Activated CD8-positive, alpha-beta memory T cell treated with anti-CD3 and anti-CD28 coated beads, Interleukin-2, amount 10 ng/mL, durations not matched to agents 7 days and 5 days (primary cell): ENCODE measurements at regions not wholly inside any gene's neighbourhood (a gene's known extent, or its start where the extent isn't known, plus 50 kb on each side); places are given as distances from the start of the nearest gene placed in this dataset.
"Not testable (repeated sequence)": the region's sequence is repeated elsewhere in the genome, so short reads cannot be mapped to it uniquely, and the experiment has no call there.

Source experiments
- ATAC-seq: fragments of 150-1000 bp; cut with Tn5 transposase; one replicate; pipeline ENCODE4 v1.10.0; 2021; ENCODE audit warnings: moderate library complexity
- CTCF ChIA-PET: fragments of 350-600 bp; sonication (Branson Sonifier 250); formaldehyde crosslinking; loops from one replicate; lab custom pipeline; 2021; ENCODE audit warnings: antibody characterized with exemption; lab: Charles Lee
- DNase-seq: peaks from one replicate; pipeline ENCODE4 v3.0.0-alpha.2; 2020
- H3K27ac Mint-ChIP-seq: one replicate; pipeline ENCODE4 v1.8.0; 2021; ENCODE audit warnings: mild to moderate bottlenecking, mixed read lengths
- H3K27me3 Mint-ChIP-seq: one replicate; pipeline ENCODE4 v1.8.0; 2021; ENCODE audit warnings: mixed read lengths
- H3K36me3 Mint-ChIP-seq: one replicate; pipeline ENCODE4 v1.8.0; 2021; ENCODE audit warnings: mild to moderate bottlenecking, mixed read lengths
- H3K4me1 Mint-ChIP-seq: one replicate; pipeline ENCODE4 v1.8.0; 2021; ENCODE audit warnings: mixed read lengths
- H3K4me3 Mint-ChIP-seq: one replicate; pipeline ENCODE4 v1.8.0; 2021; ENCODE audit warnings: mild to moderate bottlenecking, moderate library complexity, mixed read lengths
- H3K9me3 Mint-ChIP-seq: one replicate; pipeline ENCODE4 v1.8.0; 2022; ENCODE audit warnings: low read depth, mixed read lengths

DNA sequence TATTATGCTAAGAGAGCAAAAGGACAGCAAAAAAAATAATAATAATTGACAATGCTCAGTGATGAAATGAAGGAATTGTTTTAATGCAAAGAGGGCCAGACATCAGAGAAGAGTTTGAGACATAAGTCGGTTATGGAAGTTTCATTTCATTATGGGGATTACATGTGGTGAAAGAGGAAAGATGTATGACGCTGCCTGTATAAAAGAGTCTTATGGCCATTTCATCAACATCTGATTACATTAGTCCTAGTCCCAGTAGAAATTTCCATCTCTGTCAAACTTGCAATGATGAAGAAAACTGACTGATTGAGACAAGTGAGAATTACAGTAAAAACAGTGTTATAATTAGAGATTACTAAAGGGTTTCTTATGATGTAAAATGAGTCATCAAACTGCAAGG is 900.6 kb upstream of the CDH9 start:
- Mint-ChIP-seq H3K4me3 (no peak overlapping the region), H3K27ac (no peak overlapping the region)

DNA sequence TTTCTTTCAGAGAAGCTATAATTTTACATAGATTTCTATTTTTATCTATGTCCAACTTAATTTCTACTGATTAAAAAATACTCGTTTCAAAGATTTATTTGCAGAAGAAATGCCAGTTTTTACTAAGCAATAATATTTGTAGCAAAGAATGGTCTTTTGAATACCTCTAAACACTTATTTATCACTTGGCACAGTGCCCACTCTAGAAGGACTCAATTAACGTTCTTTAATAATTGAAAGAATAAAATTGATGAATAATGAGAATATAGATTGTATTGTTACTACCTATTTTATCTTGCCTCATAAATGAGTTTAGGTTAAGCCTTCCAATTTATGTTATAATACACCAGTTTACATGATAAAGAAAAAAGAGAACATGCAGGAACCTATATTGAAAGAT is 889.7 kb upstream of the CDH9 start:
- peaks cover 8% of the 10 kb centered on the region for H3K9me3 Mint-ChIP-seq
- no peak for DNase-seq
- CTCF ChIA-PET, result no interaction called here
- no peaks in the 10 kb centered on the region for H3K36me3 Mint-ChIP-seq
- H3K27ac Mint-ChIP-seq, result no peak overlapping the region
- H3K27me3 Mint-ChIP-seq, result no peaks in the 10 kb centered on the region
- no peaks in the 10 kb centered on the region for H3K4me1 Mint-ChIP-seq
- no peak overlapping the region for H3K4me3 Mint-ChIP-seq
- no peak for ATAC-seq

More for the DNA sequence above, 900.6 kb upstream of the CDH9 start:
- Mint-ChIP-seq H3K36me3 (no peaks in the 10 kb centered on the region), H3K27me3 (no peaks in the 10 kb centered on the region), H3K9me3 (peaks cover 9% of the 10 kb centered on the region), H3K4me1 (no peaks in the 10 kb centered on the region)
- DNase-seq, result no peak
- CTCF ChIA-PET, result no interaction called here
- no peak for ATAC-seq

DNA sequence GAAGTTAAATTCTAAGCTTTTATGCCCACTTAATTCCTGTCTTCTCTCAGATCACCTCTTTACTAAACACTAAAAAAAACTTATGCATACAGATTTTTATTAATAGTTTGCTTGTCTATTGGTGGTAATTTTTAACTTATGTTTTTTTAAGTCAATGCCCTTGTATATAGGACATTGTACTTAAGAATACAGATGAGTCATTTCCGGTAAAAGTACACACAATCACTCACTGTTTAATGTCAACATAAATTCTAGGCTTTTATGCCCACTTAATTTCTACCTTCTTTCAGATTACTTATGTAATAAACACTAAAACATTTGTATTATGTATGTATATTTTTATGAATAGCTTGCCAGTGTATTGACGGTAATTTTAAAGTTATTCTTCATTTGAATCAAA is 872.8 kb upstream of the CDH9 start:
- ATAC-seq, result no peak
- Mint-ChIP-seq H3K9me3 (peaks cover 4% of the 10 kb centered on the region), H3K27me3 (no peaks in the 10 kb centered on the region), H3K36me3 (no peaks in the 10 kb centered on the region), H3K4me3 (no peak overlapping the region), H3K27ac (no peak overlapping the region), H3K4me1 (no peaks in the 10 kb centered on the region)
- CTCF ChIA-PET, result no interaction called here
- DNase-seq, result no peak

DNA sequence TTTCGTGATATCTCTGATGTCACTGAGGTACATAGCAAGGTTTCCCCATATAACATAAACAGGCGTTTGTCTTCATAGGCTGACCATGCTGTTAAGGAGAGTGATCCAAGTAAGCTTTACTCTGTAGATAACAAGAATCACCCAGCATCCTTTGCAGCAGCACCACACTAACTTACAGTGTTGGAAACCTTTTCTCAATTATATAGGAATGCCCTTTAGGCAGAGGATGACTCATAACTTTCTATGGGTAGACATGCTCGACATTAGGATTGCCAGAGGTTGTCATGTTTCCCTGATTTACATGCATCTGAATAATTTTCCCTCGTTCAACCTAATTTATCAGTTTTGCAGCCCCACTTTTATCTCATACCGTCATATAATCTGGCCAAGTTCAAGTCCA is 870.0 kb upstream of the CDH9 start:
- ATAC-seq (no peak), DNase-seq (no peak)
- CTCF ChIA-PET, result no interaction called here
- peaks cover 8% of the 10 kb centered on the region for H3K9me3 Mint-ChIP-seq
- no peaks in the 10 kb centered on the region for H3K27me3 Mint-ChIP-seq
- H3K4me1 Mint-ChIP-seq, result no peaks in the 10 kb centered on the region
- no peak overlapping the region for H3K4me3 Mint-ChIP-seq
- H3K27ac Mint-ChIP-seq, result no peak overlapping the region
- H3K36me3 Mint-ChIP-seq, result no peaks in the 10 kb centered on the region

DNA sequence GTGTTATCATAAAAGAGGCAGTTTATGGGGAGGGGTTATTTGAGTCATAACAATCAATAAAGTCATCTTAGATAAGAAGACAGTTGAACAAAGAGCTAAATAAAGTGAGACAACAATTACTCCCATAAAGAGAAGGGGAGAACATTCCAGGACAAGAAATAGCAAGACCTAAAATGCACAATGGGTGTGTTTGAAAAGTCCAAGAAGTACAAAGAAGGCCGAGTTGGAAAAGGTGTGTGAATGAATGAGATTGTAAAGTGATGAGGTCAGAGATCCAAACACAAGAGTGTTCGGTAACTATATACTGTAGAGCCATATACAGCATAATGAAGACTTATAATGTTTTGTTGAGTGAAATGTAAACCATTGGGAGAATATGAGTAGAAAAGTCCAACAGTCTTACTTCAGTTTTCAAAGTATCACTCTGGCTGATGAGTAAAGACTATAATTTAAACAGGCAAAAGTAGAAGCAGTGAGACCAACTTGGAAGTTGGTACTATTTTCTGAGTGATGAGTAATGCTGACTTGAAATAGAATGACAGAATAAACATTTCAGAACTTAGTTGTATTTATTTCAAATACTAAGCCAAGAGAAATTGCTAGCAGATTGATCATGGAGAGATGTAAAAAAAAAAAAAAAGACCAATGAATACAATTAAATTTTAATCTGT is 868.7 kb upstream of the CDH9 start:
- Mint-ChIP-seq H3K4me1 (no peaks in the 10 kb centered on the region), H3K4me3 (no peak overlapping the region), H3K9me3 (peaks cover 8% of the 10 kb centered on the region), H3K27ac (no peak overlapping the region), H3K36me3 (no peaks in the 10 kb centered on the region), H3K27me3 (no peaks in the 10 kb centered on the region)
- DNase-seq, result no peak
- ATAC-seq, result no peak
- CTCF ChIA-PET, result no interaction called here

DNA sequence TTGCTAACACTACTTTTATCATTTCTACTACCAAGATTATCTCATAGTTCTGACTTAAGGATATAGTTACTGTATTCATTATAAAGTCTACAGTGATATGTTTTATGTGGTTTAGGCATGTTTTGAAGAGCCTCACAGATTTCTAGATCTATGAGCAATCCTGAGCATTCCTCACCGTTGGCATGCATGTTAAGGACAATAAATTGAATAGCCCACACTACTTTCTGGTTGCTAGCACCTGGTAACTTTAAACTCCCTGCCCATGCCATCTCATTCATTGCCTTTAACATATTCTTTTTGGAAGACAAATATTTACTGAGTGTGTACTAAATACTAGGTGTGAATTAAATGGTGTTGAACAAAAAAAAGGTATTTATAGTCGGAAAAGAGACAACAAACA is 868.1 kb upstream of the CDH9 start:
- Mint-ChIP-seq H3K27ac (no peak overlapping the region), H3K4me3 (no peak overlapping the region), H3K9me3 (peaks cover 10% of the 10 kb centered on the region), H3K4me1 (no peaks in the 10 kb centered on the region), H3K27me3 (no peaks in the 10 kb centered on the region), H3K36me3 (no peaks in the 10 kb centered on the region)
- CTCF ChIA-PET, result no interaction called here
- ATAC-seq, result no peak
- DNase-seq, result no peak

DNA sequence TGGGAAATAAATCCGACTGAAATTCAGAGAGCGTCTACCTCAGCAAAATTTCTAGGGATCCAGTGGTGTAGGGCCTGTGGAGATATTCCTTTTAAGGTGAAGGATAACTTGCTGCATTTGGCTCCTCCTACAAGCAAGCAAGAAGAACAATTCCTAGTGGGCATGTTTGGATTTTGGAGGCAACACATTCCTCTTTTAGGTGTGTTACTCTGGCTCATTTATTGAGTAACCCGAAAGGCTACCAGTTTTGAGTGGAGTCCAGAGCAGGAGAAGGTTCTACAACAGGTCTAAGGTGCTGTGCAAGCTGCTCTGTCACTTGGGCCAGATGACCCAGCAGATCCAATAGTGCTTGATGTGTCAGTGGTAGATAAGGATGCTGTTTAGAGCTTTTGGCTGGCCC is 862.4 kb upstream of the CDH9 start:
- no peak overlapping the region for H3K27ac Mint-ChIP-seq
- ATAC-seq, result no peak
- CTCF ChIA-PET, result no interaction called here
- H3K9me3 Mint-ChIP-seq, result peaks cover 13% of the 10 kb centered on the region
- H3K36me3 Mint-ChIP-seq, result no peaks in the 10 kb centered on the region
- H3K27me3 Mint-ChIP-seq, result no peaks in the 10 kb centered on the region
- H3K4me3 Mint-ChIP-seq, result no peak overlapping the region
- no peak for DNase-seq
- no peaks in the 10 kb centered on the region for H3K4me1 Mint-ChIP-seq

DNA sequence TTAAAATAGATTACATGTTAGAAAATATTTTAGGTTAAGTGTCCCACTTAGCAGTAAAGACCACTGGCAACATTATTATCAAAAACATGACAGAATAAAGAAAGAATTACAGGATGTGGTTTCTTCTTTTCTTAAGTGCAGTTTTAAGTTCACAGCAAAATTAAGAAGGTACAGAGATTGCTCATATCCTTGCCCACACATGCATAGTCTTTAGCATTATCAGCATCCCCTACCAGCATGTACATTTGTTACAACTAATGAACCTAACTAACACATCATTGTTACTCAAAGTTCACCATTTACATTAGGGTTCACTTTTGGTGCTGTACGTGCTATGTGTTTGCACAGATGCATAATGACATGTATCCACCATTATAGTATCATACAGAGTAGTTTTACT is 837.7 kb upstream of the CDH9 start:
- CTCF ChIA-PET, result no interaction called here
- DNase-seq (no peak), ATAC-seq (no peak)
- Mint-ChIP-seq H3K27me3 (no peaks in the 10 kb centered on the region), H3K27ac (no peak overlapping the region), H3K4me1 (no peaks in the 10 kb centered on the region), H3K4me3 (no peak overlapping the region), H3K36me3 (no peaks in the 10 kb centered on the region), H3K9me3 (peaks cover 12% of the 10 kb centered on the region)

DNA sequence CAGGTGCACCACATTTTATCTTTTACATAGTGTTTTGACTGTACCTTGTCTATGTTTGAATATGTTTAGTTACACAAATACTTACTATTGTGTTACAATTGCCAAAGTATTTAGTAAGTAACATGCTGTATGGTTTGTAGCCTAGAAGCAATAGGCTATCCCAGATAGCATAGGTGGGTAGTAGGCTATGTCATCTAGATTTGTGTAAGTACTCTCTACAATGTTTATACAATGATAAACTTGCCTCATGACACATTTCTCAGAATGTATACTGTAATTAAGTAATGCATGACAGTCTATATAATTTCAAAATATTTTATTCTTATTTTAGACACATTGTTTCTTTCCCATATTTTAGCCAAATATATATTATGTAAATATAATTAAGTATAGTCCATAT is 836.8 kb upstream of the CDH9 start:
- ATAC-seq (no peak), DNase-seq (no peak)
- Mint-ChIP-seq H3K4me1 (no peaks in the 10 kb centered on the region), H3K36me3 (no peaks in the 10 kb centered on the region), H3K27ac (no peak overlapping the region), H3K9me3 (peaks cover 5% of the 10 kb centered on the region), H3K27me3 (no peaks in the 10 kb centered on the region), H3K4me3 (no peak overlapping the region)
- CTCF ChIA-PET, result no interaction called here

DNA sequence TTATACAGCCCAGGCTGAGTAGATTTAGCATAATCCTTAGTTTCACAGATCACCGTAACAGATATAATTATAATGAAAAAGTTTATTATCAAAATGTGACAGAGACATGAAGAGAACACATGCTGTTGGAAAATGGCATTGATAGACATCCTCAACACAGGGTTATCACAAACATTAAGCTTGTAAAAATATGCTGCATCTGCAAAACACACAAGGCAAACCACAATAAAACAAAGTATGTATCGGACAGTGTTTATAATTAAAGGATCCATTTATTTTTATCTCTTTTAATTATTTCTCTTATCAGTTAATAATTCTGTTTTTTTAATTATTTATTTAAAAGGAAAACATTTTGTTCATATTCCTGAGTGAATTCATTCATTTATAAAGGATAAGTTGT is 829.9 kb upstream of the CDH9 start:
- CTCF ChIA-PET, result no interaction called here
- ATAC-seq, result no peak
- H3K27me3 Mint-ChIP-seq, result no peaks in the 10 kb centered on the region
- no peak overlapping the region for H3K4me3 Mint-ChIP-seq
- no peaks in the 10 kb centered on the region for H3K4me1 Mint-ChIP-seq
- H3K36me3 Mint-ChIP-seq, result no peaks in the 10 kb centered on the region
- H3K27ac Mint-ChIP-seq, result no peak overlapping the region
- peaks cover 10% of the 10 kb centered on the region for H3K9me3 Mint-ChIP-seq
- no peak for DNase-seq

DNA sequence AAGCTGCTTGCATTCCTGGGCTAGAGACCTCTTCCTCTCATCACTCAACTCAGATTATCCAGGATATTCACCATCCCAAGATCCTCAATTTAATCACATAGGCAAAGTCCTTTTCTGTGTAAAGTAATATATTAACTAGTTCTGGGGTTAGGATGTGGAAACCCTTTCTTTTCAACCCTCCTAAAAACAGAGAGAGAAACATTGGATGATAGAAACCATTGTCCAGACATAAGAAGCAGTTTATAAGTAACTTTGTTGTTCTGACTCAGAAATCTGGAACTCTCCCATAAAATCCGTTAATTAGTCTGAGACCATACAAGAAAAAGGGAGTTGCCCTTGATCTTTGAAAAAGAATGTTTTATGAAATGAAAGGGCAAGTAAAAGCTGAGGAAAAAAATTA is 817.1 kb upstream of the CDH9 start:
- Mint-ChIP-seq H3K36me3 (no peaks in the 10 kb centered on the region), H3K4me3 (no peak overlapping the region), H3K27me3 (no peaks in the 10 kb centered on the region), H3K9me3 (peaks cover 10% of the 10 kb centered on the region), H3K27ac (no peak overlapping the region), H3K4me1 (no peaks in the 10 kb centered on the region)
- no peak for ATAC-seq
- CTCF ChIA-PET, result no interaction called here
- no peak for DNase-seq

DNA sequence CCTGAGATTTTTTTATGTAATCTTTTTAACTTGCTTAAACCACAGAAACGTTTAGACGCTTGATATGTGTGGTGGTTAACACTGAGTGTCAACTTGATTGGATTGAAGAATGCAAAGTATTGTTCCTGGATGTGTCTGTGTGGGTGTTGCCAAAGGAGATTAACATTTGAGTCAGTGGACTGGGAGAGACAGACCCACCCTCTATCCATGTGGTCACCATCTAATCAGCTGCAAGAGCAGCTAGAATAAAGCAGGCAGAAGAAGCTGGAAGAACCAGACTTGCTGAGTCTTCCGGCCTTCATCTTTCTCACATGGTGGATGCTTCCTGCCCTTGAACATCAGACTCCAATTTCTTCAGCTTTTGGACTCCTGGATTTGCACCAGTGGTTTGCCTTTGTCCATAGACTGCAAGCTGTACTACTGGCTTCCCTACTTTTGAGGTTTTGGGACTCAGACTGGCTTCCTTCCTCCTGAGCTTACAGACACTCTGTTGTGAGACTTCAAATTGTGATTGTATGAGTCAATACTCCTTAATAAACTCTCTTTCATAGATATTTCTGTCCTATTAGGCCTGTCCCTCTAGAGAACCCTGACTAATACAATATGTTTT is 816.0 kb upstream of the CDH9 start:
- no peaks in the 10 kb centered on the region for H3K27me3 Mint-ChIP-seq
- no peak for ATAC-seq
- H3K4me3 Mint-ChIP-seq, result no peak overlapping the region
- CTCF ChIA-PET, result no interaction called here
- H3K4me1 Mint-ChIP-seq, result no peaks in the 10 kb centered on the region
- no peaks in the 10 kb centered on the region for H3K36me3 Mint-ChIP-seq
- no peak overlapping the region for H3K27ac Mint-ChIP-seq
- no peak for DNase-seq
- peaks cover 12% of the 10 kb centered on the region for H3K9me3 Mint-ChIP-seq

DNA sequence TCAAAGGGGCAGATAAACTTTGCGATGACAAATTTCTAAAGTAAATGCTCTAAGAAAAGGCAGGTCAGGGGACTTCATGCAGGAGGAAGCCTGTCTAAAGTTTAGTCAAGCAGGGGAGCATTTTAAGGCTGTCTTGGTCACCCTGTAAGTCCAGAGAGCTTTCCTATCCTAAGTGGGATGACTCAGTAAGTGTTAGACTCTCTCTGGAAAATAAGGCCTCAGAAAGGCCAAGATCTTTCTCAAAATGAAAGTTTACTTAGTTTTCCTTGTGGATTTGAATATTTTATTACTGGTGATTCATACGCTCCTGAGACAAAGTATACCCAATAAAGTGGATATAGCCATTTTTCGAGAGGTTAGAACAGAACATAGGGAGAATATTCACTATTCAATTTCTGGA is 806.9 kb upstream of the CDH9 start:
- Mint-ChIP-seq H3K27me3 (no peaks in the 10 kb centered on the region), H3K36me3 (no peaks in the 10 kb centered on the region), H3K9me3 (peaks cover 11% of the 10 kb centered on the region), H3K27ac (no peak overlapping the region), H3K4me1 (no peaks in the 10 kb centered on the region), H3K4me3 (no peak overlapping the region)
- DNase-seq, result no peak
- CTCF ChIA-PET, result no interaction called here
- ATAC-seq, result no peak

DNA sequence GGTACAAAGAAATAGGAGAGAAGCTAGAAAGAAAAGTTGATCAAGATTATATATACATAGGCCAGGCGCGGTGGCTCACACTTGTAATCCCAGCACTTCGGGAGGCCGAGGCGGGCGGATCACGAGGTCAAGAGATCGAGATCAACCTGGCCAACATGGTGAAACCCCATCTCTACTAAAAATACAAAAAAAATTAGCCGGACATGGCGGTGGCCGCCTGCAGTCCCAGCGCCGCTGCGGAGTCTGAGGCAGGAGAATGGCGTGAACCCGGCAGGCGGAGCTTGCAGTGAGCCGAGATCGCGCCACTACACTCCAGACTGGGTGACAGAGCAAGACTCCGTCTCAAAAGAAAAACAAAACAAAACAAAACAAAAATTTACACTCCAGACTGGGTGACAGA is 798.3 kb upstream of the CDH9 start:
- DNase-seq, H3K4me1 Mint-ChIP-seq, H3K4me3 Mint-ChIP-seq, H3K27ac Mint-ChIP-seq, CTCF ChIA-PET, H3K36me3 Mint-ChIP-seq, H3K27me3 Mint-ChIP-seq, ATAC-seq: not testable (repeated sequence)
- H3K9me3 Mint-ChIP-seq, result peaks cover 15% of the 10 kb centered on the region
